DND-41 (cell line): ENCODE measurements at regions not wholly inside any gene's neighbourhood (a gene's known extent, or its start where the extent isn't known, plus 50 kb on each side); places are given as distances from the start of the nearest gene placed in this dataset.
"Not testable (repeated sequence)": the region's sequence is repeated elsewhere in the genome, so short reads cannot be mapped to it uniquely, and the experiment has no call there.

Experiments
- ATAC-seq: fragments of 200-7000 bp; cut with Tn5 transposase; 3 replicates; pipeline ENCODE4 v1.9.1; 2021; ENCODE audit warnings: low read depth; ENCODE audit not compliant: insufficient read depth
- DNase-seq: peaks from one replicate; pipeline ENCODE4 v3.0.0-alpha.2; 2020
- H2AFZ ChIP-seq: 2 replicates; pipeline ENCODE4 v1.6.0; 2012; ENCODE audit warnings: low read depth, low read length
- H3K27ac ChIP-seq: 2 replicates; pipeline ENCODE4 v1.5.1; 2012; ENCODE audit warnings: low read length, inconsistent platforms
- H3K27me3 ChIP-seq: fragments of 200-600 bp; sonication (generic); 2 replicates; pipeline ENCODE4 v1.6.0; 2012; ENCODE audit warnings: low read length, mild to moderate bottlenecking, inconsistent platforms; ENCODE audit not compliant: insufficient read depth, poor library complexity
- H3K36me3 ChIP-seq: 2 replicates; pipeline ENCODE4 v1.5.1; 2012; ENCODE audit warnings: low read length, inconsistent platforms; ENCODE audit not compliant: insufficient read depth
- H3K4me1 ChIP-seq: 2 replicates; pipeline ENCODE4 v1.5.1; 2012; ENCODE audit warnings: mild to moderate bottlenecking, low read length; ENCODE audit not compliant: insufficient read depth
- H3K4me2 ChIP-seq: 2 replicates; pipeline ENCODE4 v1.6.0; 2012; ENCODE audit warnings: mild to moderate bottlenecking, moderate library complexity, low read length, inconsistent platforms; ENCODE audit not compliant: insufficient read depth
- H3K4me3 ChIP-seq, 2 experiments: fragments of 200-600 bp in 1 of 2; shearing (Covaris generic) in 1 of 2; 2 replicates each; pipeline ENCODE4 v1.5.1; 2012 to 2016; ENCODE audit warnings: inconsistent platforms in 2 of 2, low read length in 2 of 2, mild to moderate bottlenecking in 2 of 2, low read depth in 1 of 2, moderate library complexity in 1 of 2
- H3K79me2 ChIP-seq: 2 replicates; pipeline ENCODE4 v1.6.0; 2012; ENCODE audit warnings: low read length, inconsistent platforms; ENCODE audit not compliant: insufficient read depth
- H3K9ac ChIP-seq: 2 replicates; pipeline ENCODE4 v1.6.0; 2012; ENCODE audit warnings: low read depth, mild to moderate bottlenecking, inconsistent platforms, low read length, moderate library complexity
- H3K9me3 ChIP-seq: 2 replicates; pipeline ENCODE4 v1.5.1; 2012; ENCODE audit warnings: low read length, moderate library complexity, mild to moderate bottlenecking, inconsistent platforms; ENCODE audit not compliant: insufficient read depth, severe bottlenecking
- H4K20me1 ChIP-seq: 2 replicates; pipeline ENCODE4 v1.6.0; 2012; ENCODE audit warnings: low read length; ENCODE audit not compliant: insufficient read depth
- EZH2 ChIP-seq: IDR thresholded peaks from 3 replicates; pipeline ENCODE4 v1.6.1; 2012; ENCODE audit warnings: borderline replicate concordance, low read depth, mild to moderate bottlenecking, moderate library complexity, low read length, inconsistent platforms; ENCODE audit not compliant: severe bottlenecking
- TF ChIP-seq, protein P1 (sequence below): IDR thresholded peaks from 2 replicates; pipeline ENCODE4 v1.5.1; 2012; ENCODE audit warnings: borderline replicate concordance, low read length, moderate library complexity, mild to moderate bottlenecking; ENCODE audit not compliant: poor library complexity, severe bottlenecking; ENCODE audit errors: extremely low read depth

DNA sequence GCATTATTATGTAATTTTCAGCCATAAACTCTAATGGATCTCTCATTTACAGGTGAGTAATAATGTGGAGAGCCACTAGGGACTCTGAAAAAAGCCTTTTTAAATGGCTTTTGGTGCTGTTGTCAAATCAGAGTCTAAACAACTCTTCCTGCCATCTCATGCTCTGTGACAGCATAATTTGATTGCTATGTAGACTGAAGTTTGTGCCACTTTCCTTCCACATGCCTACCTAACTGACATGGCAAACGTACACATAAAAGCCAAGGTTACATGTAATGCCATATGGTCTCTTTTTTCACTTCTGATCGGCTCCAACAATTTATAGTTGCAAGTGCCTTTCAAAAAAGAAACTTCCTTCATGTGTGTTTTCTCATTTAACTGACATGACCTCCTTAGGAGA lies 94.3 kb downstream of the SH2D1A start:
- Histone ChIP-seq H3K79me2 (no peaks in the 10 kb centered on the region), H3K9me3 (no peaks in the 10 kb centered on the region), H3K9ac (no peak overlapping the region), H3K4me2 (no peak overlapping the region), H3K4me3 (no peak overlapping the region), H3K4me1 (no peaks in the 10 kb centered on the region), H2AFZ (no peak overlapping the region), H4K20me1 (no peaks in the 10 kb centered on the region), H3K27ac (no peak overlapping the region), H3K27me3 (no peaks in the 10 kb centered on the region), H3K36me3 (no peaks in the 10 kb centered on the region)
- TF ChIP-seq, protein P1, sequence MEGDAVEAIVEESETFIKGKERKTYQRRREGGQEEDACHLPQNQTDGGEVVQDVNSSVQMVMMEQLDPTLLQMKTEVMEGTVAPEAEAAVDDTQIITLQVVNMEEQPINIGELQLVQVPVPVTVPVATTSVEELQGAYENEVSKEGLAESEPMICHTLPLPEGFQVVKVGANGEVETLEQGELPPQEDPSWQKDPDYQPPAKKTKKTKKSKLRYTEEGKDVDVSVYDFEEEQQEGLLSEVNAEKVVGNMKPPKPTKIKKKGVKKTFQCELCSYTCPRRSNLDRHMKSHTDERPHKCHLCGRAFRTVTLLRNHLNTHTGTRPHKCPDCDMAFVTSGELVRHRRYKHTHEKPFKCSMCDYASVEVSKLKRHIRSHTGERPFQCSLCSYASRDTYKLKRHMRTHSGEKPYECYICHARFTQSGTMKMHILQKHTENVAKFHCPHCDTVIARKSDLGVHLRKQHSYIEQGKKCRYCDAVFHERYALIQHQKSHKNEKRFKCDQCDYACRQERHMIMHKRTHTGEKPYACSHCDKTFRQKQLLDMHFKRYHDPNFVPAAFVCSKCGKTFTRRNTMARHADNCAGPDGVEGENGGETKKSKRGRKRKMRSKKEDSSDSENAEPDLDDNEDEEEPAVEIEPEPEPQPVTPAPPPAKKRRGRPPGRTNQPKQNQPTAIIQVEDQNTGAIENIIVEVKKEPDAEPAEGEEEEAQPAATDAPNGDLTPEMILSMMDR: no peak
- TF ChIP-seq EZH2: no peak
- ATAC-seq (no peak), DNase-seq (no peak)

- H3K27me3 ChIP-seq: no peaks in the 10 kb centered on the region
- no peak for ATAC-seq
These were observed 95.7 kb downstream of the SH2D1A start for GRCh38 chrX:124441971-124442590.

DNA sequence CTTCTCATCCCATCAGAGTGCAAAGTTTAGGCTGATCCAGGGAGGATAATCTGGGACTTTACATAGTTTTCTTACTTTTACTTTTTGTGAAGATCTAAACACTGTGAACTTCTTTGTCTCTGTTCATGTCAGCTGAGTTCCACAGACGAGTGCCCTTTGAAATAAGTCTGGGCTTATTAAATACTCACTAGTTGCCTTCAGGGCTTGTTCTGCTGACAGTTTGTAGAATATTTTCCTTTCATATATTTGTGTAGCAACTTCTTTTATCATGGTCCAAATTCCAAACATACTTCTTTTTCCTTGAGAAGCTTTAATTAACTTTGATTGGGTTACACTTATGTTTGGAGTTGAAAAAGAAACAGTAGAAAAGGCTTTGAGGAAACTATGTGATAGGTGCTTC lies 109.6 kb downstream of the SH2D1A start:
- Histone ChIP-seq H3K9ac (no peak overlapping the region), H3K4me1 (no peaks in the 10 kb centered on the region)

More at GRCh38 chrX:124441971-124442590, 95.7 kb downstream of the SH2D1A start:
- TF ChIP-seq, protein P1: no peak
- TF ChIP-seq EZH2: no peak
- H3K36me3 ChIP-seq: no peaks in the 10 kb centered on the region
- H2AFZ ChIP-seq: no peak overlapping the region
- no peaks in the 10 kb centered on the region for H4K20me1 ChIP-seq
- H3K4me3 ChIP-seq: no peak overlapping the region
- H3K9ac ChIP-seq: no peak overlapping the region
- no peak overlapping the region for H3K4me2 ChIP-seq
- H3K79me2 ChIP-seq: no peaks in the 10 kb centered on the region
- no peaks in the 10 kb centered on the region for H3K9me3 ChIP-seq
- no peak overlapping the region for H3K27ac ChIP-seq
- DNase-seq: no peak
- H3K4me1 ChIP-seq: no peaks in the 10 kb centered on the region

DNA sequence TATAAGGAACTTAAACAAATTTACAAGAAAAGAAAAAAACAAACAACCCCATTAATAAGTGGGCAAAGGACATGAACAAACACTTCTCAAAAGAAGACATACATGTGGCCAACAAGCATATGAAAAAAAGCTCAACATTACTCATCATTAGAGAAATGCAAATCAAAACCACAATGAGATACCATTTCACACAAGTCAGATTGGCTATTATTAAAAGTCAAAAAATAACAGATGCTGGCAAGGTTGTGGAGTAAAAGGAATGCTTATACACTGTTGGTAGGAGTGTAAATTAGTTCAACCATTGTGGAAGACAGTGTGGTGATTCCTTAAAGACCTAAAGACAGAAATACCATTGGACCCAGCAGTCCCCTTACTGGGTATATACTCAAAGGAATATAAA lies 113.5 kb downstream of the SH2D1A start:
- not testable (repeated sequence) for H3K9ac ChIP-seq, H4K20me1 ChIP-seq, H3K36me3 ChIP-seq, H3K4me3 ChIP-seq, H3K27ac ChIP-seq, ATAC-seq, H3K9me3 ChIP-seq, H3K4me1 ChIP-seq, H3K4me2 ChIP-seq, DNase-seq, H3K27me3 ChIP-seq, H2AFZ ChIP-seq, H3K79me2 ChIP-seq

More for the DNA sequence above, 109.6 kb downstream of the SH2D1A start:
- Histone ChIP-seq H3K36me3 (no peaks in the 10 kb centered on the region), H2AFZ (no peak overlapping the region), H3K27me3 (no peaks in the 10 kb centered on the region), H3K79me2 (no peaks in the 10 kb centered on the region), H3K27ac (no peak overlapping the region), H3K9me3 (no peaks in the 10 kb centered on the region), H4K20me1 (no peaks in the 10 kb centered on the region), H3K4me2 (no peak overlapping the region), H3K4me3 (no peak overlapping the region)
- DNase-seq: no peak
- no peak for TF ChIP-seq EZH2
- TF ChIP-seq, protein P1: no peak
- no peak for ATAC-seq
